Posterior cingulate gyrus (tissue), 11 donors: ENCODE measurements at regions not wholly inside any gene's neighbourhood (a gene's known extent, or its start where the extent isn't known, plus 50 kb on each side); places are given as distances from the start of the nearest gene placed in this dataset.

ENCODE experiments used
- DNase-seq, 10 donors: peaks; one replicate each; pipeline versions ENCODE4 v3.0.0 to v3.0.0-alpha.2; 2020 to 2021; ENCODE audit warnings: mixed read lengths in 3 of 10
- intact Hi-C: fragments of 100-400 bp; cut with DNase I; formaldehyde crosslinking; loops from one replicate; pipeline ENCODE4 v1.15.1; 2023

DNA sequence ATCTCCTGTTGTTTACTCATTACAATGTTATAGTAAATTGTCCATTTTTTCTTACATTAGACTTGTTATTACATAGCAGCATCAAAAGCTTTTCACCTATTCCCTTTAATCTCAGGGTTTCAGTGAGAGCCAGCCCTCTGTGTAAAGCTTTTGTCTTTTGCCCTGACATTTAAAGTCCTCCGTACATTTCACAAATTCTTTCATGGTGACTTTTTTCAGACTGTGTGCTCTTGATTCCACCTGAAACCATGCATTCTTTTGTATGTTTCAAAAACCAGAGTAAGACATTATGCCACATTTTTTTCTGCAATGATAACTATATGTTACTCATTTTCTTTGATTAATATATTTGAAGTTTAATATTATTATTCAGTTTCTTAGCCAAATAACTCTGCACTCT lies 781.4 kb upstream of the ROBO1 start:
- intact Hi-C loops, result no loop called here
- DNase-seq, result no peak

DNA sequence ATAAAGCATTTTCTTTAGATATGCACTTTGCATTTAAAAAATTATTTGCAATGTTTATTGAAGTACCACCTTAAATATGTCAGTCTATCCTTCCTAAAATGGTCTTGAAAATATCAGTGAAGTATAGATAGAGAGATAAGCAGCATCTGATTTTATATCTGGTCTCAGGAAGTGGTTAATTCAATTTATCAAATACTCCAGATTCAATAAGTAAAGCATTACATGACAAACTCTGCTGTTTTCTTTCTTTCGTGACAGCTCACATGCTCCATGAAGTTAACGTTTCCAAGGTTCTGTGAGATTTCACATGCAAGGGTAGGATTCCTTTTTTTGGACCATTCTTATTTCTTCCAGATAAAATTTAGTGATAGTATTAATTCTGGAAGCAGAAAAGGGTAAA lies 775.4 kb upstream of the ROBO1 start:
- intact Hi-C loops, result no loop called here
- no peak for DNase-seq

- intact Hi-C loops, result no loop called here
Observed at GRCh38 chr3:80542456-80542855, 774.7 kb upstream of the ROBO1 start.

GRCh38 chr3:80537680-80538079 lies 769.9 kb upstream of the ROBO1 start:
- intact Hi-C loops, result no loop called here
- DNase-seq, result no peak

More at GRCh38 chr3:80542456-80542855, 774.7 kb upstream of the ROBO1 start:
- DNase-seq, result no peak

- DNase-seq, result no peak
- intact Hi-C loops, result no loop called here
Observed at GRCh38 chr3:80535286-80535685, 767.5 kb upstream of the ROBO1 start.

DNA sequence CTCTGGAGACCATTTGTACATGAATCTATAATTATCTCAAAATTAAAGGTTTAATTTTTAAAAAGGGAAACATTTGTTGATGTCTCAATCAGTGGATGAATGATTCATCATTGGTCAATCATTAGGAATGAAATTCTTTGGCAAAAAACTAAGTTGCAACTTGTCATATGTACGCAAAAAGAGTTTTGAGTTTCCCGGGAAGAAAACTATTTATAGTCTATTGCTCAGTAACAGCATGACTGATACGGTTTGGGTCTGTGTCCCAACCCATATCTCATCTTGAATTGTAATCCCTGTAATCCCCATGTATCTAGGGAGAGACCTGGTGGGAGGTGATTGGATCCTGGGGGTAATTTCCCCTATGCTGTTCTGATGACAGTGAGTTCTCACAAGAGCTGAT lies 765.8 kb upstream of the ROBO1 start:
- intact Hi-C loops, result no loop called here
- no peak for DNase-seq

GRCh38 chr3:80526153-80526552 lies 758.4 kb upstream of the ROBO1 start:
- intact Hi-C loops, result no loop called here
- no peak for DNase-seq

GRCh38 chr3:80521081-80521480 lies 753.3 kb upstream of the ROBO1 start:
- intact Hi-C loops, result no loop called here
- DNase-seq, result no peak

DNA sequence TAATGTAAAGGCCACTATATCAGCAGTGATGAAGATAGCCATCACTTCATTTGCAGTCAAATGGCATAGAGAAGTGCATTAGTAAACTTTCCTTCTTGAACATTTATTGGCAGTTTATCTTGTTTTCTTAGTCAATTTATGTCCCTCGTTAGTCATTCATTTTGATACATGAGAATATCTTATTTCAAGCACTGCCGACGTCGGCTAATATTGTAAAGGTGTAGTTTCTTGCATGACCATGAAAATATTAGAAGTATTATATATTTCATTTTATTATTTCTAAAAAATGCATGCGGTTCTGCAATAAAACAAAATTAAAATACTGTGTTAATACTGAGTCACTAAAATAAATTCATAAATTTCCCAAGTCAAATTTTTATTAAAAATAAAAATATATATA lies 751.6 kb upstream of the ROBO1 start:
- intact Hi-C loops, result no loop called here
- no peak for DNase-seq

- intact Hi-C loops, result no loop called here
Observed at GRCh38 chr3:80496452-80496851, 728.7 kb upstream of the ROBO1 start.

DNA sequence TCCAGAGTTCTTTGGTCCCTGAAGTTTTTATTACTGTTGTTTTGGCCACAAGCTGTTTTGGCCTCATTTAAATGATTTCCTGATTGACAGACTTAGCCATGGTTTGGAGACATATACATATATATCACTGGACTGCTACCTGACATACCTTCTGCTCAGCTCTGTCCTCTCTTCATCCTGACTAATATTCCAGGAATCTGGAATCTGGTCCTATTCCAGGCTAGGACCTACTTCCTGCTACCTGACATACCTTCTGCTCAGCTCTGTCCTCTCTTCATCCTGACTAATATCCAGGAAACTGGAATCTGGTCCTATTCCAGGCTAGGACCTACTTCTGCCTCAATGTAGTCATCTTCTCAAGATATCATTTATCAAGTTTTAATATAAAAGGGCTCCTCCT lies 724.4 kb upstream of the ROBO1 start:
- intact Hi-C loops, result no loop called here
- DNase-seq, result no peak

More at GRCh38 chr3:80496452-80496851, 728.7 kb upstream of the ROBO1 start:
- peak in 2 of 10 donors; percentile 54 to 64 for DNase-seq

DNA sequence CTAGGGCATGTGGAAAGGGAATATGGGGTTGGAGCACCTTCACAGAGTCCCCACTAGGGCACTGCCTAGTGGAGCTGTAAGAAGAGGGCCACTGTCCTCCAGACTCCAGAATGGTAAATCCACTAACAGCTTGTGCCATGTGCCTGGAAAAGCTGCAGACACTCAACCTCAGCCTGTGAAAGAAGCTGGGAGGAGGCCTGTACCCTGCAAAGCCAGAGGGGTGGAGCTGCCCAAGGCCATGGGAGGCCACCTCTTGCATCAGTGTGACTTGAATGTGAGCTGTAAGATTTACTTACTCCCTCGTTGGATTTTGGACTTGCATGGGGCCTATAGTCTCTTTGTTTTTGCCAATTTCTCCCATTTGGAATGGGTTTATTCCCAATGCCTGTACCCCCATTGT lies 705.2 kb upstream of the ROBO1 start:
- intact Hi-C loops, result no loop called here
- no peak for DNase-seq

DNA sequence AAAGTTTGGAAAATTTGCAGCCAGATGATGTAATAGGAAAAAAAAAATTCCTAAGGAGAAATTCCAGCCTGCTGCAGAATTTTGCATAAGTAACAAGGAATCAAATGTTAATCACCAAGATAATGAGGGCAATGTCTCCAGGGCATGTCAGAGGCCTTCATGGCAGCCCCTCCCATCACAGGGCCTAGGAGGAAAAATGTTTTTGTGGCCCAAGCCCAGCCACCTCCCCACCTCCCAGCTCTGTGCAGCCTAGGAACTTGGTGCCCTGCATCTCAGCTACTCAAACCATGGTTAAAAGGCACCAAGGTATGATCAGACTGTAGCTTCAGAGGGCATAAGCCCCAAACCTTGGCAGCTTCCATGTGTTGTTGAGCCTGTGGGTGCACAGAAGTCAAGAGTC lies 704.7 kb upstream of the ROBO1 start:
- peak in 1 of 10 donors; percentile 39 for DNase-seq
- intact Hi-C loops, result no loop called here

- no peak for DNase-seq
- intact Hi-C loops, result no loop called here
Observed at GRCh38 chr3:80470433-80470832, 702.6 kb upstream of the ROBO1 start.

- intact Hi-C loops, result no loop called here
- no peak for DNase-seq
Observed at GRCh38 chr3:80465746-80466145, 697.9 kb upstream of the ROBO1 start.

DNA sequence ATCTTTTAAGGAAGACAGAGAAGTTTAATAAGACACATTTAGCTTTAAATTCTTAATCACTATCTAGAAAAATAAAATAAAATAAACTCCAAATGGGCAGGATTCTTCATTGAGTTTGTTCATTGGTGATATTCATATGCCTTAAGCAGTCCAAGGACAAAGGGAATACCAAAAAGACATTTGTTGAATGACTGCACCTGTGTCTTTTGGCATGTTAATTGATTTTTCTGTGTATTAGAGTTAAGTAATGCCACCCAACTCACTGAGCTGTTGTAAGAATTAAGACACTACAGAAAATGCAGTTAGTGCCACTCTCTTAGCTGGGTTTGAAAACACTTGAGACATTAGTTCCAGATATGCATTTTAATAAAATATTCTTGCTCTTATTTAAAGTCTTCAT lies 683.6 kb upstream of the ROBO1 start:
- DNase-seq, result no peak
- intact Hi-C loops, result no loop called here

- DNase-seq, result no peak
- intact Hi-C loops, result no loop called here
Observed at GRCh38 chr3:80445641-80446040, 677.8 kb upstream of the ROBO1 start.

GRCh38 chr3:80445053-80445452 lies 677.3 kb upstream of the ROBO1 start:
- DNase-seq, result no peak
- intact Hi-C loops, result no loop called here

GRCh38 chr3:80439490-80439889 lies 671.7 kb upstream of the ROBO1 start:
- intact Hi-C loops, result no loop called here
- no peak for DNase-seq

- DNase-seq, result no peak
- intact Hi-C loops, result no loop called here
Observed at GRCh38 chr3:80434366-80434765, 666.6 kb upstream of the ROBO1 start.

GRCh38 chr3:80424951-80425350 lies 657.2 kb upstream of the ROBO1 start:
- intact Hi-C loops, result no loop called here
- DNase-seq, result no peak

- intact Hi-C loops, result no loop called here
- DNase-seq, result no peak
Observed at GRCh38 chr3:80408030-80408721, 640.4 kb upstream of the ROBO1 start.

DNA sequence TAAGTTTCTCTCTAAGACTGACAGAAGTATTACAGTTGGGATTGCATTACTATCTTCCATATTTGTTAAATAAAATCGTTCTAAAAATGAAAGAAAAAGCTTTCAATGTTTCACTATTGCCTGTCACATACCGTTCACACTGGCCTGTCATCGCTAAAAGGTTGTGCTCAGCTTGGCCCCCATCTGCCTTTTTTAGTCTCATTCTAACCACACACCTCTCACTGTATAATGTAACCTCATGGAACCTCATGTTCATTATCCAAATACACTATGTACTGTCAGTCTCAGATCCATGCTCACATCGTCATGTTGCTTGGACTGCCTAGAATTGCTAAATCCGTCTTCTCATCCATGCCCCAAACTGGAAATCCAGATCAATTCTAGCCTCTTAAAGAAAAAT lies 637.8 kb upstream of the ROBO1 start:
- intact Hi-C loops, result no loop called here
- no peak for DNase-seq
